HG03097 (cell line): ENCODE measurements at regions not wholly inside any gene's neighbourhood (a gene's known extent, or its start where the extent isn't known, plus 50 kb on each side); places are given as distances from the start of the nearest gene placed in this dataset.

ENCODE experiments used
- ATAC-seq: cut with Tn5 transposase; IDR thresholded peaks from one replicate; pipeline ENCODE4 v1.9.1; 2021; ENCODE audit not compliant: unreplicated experiment, low FRiP score

DNA sequence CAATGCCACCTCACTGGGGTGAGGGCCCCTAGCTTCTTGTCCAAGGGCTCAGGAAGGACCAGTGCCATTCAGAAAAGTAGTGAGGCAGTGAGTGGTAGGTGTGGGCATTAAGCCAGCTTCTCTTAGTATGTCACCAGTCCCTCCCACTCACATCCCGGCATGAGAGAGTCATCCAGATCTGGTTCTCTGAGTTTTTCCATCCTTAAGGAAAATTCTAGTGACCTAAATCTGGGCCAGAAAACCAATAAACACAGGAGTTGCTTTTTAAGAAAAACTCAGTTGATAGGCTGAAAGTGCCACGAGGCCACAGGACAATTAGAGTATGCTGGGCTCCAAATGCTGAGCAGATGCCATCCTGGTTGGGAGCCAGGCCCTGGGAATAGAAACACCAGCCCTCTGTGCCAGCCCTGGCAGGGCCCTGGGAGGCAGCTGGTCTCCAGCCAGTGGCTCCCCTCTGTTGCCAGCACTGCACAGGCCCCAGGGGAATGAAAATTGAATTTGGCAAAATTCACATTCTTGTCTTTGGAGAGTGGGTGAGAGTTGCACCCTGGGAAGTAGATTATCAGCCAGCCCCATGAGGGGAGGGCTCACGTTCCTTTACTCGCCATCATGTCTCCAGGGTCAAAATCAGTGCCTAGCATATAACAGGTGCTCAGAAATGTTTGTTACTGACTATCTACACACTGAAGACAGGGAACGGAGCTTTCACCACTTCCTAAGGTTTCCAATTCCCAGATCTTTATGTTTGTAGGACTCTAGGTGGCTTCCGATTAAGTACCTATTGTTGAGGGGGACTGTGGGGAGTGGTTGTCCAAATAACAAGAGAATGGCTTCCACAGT lies 52.8 kb downstream of the FAM43A start:
- ATAC-seq, result no peak

DNA sequence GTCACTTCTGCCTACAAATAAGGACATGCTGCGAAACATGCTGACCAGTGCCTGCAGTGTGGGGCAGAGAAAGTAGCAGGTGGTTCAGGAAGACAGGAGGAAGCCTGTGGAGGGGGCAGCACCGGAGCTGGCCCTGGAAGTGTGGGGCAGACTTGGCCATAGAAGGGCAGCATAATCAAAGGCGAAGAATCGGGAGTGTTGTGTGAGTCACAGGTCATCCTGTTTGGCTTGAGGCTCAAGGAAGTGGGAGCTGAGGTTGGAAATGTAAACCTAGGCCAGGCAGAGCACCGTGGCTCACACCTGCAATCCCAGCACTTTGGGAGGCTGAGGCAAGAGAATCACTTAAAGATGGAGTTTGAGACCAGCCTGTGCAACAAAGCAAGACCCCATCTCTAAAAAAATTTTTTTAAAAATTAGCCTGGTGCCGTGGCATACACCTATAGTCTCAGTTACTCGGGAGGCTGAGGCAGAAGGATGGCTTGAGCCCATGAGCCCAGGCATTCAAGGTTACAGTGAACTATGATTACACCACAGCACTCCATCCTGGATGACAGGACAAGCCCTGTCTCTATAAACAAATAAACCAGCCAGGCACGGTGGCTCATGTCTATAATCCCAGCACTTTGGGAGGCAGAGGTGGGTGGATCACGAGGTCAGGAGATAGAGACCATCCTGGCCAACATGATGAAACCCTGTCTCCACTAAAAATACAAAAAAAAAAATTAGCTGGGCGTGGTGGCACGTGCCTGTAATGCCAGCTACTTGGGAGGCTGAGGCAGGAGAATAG lies 54.0 kb downstream of the FAM43A start:
- ATAC-seq, result no peak

DNA sequence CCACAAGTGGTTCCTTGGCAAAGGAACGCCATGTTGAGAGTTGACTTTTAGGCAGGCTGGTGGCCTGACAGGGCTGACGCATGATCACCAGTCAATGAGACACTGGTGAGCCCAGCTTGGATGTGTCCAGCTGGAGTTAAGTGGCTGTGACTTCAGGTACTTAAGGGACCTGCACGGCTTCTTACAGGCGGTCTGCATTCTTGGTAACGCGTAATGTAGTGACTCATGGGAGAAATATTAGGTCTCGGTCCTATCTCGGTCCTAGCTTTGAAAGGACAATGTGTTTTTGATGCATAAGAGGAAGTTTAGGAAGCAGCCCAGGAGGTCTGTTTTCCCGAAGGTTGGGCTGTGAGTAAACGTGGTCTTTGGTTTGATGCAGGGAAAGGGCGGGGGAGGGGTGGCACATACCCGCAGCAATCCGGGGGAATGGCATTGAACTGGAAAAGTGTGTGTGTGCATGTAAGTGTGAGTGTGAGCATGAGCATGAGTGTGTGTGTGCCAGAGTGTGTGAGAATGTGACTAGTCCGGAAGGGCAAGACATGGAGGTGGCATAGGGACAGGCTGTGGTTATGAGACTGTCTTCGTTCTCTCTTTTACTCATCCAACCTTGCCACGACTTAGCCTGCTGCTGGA lies 55.3 kb downstream of the FAM43A start:
- no peak for ATAC-seq

DNA sequence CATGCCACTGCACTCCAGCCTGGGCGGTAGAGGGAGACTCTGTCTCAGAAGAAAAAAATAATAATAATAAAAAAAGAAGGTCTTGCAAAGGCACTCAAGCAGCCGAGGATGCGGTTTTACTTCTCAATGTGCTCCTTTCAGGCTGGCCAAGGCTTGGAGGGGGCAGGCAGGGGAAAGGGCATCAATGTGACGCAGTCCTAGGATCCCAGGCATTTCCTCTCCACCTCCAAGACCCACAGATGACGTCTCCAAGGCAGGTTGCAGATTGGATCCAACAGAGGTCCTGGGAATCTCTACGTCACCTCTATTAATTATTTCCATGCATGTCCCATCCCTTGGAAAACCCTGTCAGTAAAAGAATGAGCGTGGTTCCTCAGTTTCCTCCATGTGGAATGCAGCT lies 56.2 kb downstream of the FAM43A start:
- ATAC-seq, result no peak

DNA sequence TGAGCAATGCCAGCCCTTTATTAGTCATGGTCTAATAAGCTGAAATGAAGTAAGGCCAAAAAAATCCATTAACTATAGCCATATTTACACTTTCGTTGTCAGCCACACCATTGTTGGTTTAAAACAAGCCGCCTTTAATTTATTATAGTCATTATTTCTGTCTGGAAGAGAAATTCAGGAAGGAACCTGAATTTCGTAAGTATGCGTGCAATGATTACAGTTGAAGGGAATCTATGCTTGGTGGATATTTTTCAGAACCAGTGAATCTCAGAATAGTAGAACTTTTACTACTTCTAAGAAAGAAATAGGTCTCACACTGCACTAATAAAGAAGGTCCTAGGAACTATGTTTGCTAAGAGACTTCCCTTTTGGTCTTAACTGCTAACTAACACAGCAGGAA lies 59.1 kb downstream of the FAM43A start:
- no peak for ATAC-seq

DNA sequence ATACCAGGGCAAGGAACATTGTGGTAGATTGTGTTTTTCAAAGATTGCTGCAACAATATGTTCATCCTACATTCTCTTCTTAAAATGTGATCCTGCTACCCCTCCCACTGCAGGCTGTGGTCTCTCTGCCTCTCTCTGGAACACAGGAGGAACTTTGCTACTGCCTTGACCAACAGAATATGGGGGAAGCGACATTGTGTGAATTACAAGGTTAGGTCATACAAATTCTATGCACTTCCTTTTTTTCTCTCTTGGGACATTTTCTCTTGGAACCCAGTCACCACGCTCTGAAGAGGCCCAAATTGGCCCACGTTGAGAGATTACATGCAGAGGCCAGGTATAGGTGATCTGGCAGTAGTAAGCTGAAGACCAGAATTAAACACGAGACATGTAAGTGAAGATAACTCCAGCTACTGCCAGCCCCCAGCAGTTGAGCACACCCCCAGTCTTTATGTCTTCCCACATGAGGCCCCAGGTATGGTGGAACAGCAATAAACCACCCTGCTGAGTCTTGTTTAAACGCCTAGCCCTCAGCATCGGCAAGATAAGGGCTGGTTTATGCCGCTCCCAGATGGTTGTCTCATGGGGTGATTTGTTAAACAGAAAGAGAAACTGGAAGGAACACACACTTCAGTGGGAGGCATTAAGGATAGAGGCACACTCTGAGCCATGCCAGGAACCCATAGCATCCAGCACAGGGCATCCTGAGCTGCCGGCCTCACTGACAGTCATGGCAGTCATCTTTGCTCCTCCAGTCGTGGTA lies 59.9 kb downstream of the FAM43A start:
- no peak for ATAC-seq

DNA sequence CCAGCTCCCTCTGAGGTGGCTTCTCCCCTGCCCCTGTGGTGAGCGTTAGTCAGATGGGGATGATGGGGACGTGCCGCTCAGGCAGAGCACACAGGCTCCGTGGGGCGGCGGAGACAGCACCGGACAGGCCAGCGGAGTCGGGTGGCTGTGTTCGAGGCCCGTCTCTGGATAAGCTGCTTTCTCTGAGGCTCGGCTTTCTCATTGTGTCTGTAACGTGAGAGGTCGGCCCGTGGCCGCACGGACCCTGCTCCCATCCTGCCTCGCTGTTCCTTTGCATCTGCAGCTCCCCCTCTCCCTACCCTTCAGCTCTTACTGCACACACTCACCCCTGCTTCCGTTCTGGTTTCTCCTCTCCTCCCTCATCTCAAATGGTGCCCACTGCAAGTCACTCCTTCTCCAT lies 62.5 kb downstream of the FAM43A start:
- no peak for ATAC-seq

DNA sequence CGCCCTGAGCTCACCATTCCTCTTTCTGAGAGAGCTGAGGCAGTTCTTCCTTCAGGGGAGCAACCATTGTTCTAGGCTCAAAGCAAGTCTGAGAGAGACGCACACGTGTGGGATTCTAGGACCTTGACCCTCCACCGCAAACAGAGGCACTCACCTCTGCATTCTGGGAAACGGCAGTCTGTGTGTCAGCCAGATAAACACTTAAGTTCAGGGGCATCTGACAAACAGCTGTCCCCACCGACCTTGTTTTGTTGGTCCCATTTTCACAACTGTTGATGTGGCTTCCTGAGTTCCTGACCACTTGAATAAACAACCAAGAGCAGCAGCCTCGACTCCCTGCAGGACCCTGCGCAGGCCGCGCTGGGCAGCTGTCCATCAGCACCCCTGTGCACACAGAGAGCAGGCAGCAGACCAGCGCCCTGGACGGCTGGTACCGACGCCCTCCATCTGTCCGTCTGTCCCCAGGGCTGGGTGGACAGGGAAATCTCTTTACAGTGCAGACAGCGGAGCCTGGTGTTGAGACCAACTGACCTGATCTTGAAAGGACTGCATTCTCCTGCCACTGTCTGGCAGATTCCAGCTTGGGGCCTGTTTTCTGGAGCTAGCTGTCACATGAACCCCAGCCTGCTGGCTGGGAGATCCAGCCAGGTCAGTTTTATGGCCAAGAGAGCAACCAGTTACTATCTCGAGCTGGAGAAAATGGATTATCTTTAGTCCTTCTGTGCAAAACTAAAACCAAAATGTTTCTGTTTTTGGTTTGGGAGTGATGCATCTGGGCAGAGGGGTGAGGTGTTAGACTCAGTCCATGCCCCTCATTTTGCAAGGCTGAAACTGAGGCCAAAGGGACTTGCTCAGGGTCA lies 64.2 kb downstream of the FAM43A start:
- no peak for ATAC-seq

DNA sequence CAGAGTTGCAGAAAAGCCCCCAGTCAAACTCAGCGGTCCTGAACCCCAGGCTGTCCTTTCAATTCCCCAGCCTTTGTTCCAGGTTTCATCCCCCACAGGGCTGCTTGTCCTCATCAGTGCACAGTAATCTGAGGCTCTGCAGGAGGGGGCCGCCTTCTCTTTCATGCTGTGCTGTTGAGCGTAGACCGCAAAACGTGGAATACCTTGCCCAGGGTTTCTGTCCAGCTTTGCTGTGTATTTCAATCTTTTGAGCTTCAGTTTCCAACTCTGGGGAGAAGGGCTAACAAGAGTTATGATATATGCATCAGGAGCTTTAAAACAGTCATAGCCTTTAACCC lies 64.8 kb downstream of the FAM43A start:
- no peak for ATAC-seq

DNA sequence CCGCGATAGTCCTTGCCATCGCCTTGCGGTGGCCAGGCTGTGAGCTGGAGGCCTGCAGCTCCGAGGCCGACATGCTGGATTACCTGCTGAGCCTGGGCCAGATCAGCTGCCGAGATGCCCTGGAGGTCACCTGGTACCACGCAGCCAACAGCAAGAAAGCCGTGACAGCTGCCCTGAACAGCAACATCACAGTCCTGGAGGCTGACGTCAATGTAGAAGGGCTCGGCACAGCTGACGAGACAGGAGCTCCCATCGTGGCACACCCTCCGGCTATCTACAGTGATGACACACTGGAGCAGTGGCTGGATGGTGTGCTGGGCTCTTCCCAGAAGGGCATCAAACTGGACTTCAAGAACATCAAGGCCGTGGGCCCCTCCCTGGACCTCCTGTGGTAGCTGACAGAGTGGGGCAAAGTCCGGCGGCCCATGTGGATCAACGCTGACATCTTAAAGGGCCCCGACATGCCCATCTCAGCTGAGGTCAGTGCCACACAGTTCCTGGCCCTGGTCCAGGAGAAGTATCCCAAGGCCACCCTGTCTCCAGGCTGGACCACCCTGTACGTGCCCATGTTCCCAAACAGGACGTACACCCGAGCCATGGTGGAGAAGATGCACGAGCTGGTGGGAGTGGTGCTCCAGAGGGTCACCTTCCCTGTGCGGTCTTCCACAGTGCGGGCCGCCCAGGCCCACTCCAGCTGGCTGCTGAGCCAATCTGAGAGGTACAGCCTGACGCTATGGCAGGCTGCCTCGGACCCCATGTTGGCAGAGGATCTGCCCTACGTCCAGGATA lies 70.2 kb downstream of the FAM43A start:
- no peak for ATAC-seq

DNA sequence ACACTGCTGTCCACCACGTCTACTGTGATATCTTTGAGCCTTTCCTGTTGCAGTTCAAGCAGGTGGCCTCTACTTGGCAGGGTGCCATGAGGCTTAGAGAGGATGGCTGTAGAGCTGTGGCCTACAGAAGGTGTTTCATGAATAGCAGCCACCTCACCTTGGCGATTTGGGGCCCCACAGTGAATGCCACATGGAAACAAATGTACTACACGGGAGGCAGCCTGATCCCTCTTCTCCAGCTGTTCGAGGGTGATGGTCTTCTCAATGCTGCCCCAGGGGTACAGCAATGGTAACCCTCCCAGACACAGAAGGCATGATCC lies 70.7 kb downstream of the FAM43A start:
- no peak for ATAC-seq

DNA sequence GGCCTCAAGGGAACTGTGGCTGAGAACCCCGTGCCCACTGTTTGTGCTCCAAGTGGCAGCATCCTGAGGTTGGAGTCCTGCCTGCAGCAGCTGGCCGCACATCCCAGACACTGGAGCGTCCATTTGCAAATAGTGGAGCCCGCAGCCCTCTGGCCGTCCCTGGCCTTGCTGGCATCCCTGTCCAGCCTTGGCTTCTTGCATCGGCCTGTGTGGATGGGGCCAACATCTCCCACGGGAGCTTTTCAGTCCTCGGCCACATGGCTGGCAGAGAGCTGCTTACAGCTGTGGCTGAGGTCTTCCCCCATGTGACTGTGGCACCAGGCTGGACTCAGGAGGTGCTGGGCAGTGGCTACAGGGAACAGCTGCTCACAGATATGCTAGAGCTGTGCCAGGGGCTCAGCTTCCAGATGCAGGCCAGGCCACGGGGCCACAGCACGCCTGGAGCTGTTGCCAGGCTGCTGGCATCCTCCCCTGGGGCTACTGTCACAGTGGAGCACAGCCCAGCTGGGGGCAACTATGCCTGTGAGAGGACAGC lies 71.2 kb downstream of the FAM43A start:
- ATAC-seq, result no peak

DNA sequence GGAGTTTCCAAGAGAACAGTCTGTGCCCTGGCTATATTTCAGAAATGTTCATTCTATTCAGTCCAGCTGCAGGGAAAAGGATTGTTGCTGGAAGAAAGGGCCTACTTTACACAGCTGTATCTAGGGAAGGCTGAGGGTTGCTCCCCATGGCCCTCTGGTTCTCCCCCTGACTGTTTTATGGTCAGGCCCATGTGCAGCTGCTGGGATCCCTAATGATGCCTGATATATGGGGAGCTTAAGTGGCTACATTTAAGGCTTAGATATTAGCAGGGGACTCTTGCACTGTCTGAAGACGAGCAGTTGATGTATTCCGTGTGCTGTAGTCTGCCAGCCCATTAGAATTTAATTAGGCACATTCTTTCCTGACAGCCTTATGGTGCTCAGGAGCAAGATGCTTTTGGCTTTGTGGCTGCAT lies 72.0 kb downstream of the FAM43A start:
- ATAC-seq, result no peak

DNA sequence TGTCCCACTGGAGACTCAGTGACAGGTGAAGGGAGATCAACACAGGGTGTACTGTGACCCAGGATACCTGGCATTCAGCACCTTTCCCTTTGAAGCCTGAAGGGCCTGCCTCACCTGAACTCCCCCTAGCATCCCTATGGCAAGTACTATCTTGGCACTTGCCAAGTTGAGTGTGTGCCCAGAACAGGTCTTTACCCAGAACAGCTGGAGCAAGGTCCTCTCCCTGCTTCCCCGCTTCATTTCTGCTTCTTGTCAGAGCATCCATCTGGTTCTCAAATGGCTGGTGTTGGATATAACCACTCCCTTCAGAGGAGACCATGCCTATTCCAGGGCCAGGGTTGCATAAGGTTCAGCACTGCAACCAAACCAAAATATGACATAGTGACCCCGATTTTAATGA lies 73.0 kb downstream of the FAM43A start:
- no peak for ATAC-seq

DNA sequence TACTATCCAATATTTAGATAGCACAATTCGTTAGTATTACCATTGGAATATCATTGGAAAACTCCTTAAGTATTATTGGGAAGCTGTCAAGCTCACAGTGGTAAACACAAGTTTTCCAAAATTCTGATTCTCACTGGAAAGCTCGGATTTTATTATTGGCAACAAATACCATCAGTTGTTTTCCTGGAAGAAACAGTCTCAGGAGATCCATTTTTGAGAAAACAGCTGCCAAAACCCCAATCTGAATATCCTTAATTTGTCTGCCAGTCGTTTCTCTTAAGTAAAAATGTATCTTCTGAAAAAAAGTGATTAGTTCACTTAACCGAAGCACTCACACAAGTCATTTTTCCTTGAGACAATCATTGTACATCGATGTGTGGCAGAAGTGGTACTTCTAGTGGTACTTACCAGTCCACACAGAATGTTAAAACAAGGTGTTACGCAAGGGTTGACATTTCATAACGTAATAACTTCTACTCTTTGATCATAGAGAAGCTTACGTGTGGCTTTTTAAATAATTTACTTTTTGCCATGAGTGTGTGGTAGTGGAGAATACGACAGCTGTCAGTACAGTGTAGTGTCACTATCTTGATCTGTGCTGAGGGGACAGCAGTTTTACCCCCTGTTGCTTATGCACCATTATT lies 74.9 kb downstream of the FAM43A start:
- ATAC-seq, result no peak

DNA sequence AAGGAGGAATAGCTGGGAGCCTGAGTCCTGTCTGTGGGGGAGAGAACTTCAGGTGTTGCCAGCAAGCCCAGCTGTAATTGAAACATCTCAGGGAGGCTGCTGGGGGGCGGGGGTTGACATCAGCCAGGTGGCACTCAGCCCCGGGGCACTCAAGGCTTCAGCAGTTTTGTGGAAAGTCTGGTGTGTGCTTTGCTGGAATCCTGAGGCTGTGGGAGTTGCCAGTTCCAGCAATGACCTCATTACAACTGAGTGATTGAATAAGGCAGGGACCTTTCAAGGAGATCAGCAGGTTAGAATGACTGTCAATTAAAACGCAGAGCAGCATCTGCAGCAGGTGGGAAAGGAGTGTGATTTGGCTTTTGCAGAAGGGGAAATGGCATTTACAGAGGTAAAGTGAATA lies 75.7 kb downstream of the FAM43A start:
- ATAC-seq, result no peak

DNA sequence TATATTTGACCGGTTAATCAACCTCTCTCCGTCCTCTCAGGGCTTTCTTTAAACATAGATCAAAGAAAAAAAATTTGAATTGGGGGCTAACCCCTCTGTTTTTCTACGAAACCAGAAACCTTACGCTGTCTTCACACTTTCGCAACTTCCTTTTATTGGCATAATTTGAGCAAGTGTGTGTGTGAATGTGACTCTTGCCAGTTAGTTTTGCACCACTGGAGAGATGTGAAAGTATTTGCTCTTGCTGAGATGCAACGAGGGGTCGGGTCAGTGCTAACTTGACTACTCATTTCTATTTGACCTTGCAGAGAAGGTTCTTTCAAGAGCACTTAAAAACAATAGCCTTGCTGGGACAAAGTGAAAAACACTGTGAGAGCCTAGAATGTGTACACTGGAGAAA lies 81.2 kb downstream of the FAM43A start:
- ATAC-seq, result no peak

DNA sequence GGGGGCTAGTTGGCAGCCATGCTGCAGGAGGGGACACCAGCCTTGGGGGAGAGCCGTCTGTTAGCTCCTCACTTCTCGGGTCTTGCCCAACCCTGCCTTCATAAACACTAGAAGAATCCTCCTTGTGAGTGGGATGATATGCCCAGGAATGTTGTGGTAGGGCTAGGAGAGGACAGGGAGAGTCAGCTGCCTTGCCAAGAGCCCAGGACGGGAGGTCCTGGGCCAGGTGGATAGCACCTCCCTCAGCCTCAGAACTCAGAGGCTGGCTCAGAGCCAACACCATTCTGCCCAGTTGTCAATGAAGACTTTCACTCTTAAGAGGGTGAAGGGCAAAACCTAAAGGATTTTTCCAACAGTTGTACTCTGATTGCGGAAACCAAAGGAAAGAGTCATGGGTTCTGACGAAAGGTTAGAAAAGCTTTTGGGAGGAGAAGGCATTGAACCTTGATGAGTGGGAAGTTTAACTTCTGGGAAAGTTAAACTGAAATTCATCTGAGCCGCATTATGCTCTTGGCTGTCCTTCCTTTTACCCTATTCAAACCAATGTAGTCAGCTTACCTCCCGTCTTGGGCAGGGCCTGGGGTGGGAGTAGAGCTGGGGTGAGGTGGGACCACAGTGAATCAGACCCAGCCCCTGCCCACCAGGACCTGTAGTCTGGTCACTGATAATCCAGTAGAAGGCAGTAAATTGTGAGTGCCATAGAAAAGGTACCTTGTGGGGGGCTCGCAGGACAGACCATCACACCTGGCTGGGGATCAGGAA lies 81.9 kb downstream of the FAM43A start:
- no peak for ATAC-seq
